OCI-LY1 (cell line): ENCODE measurements at regions not wholly inside any gene's neighbourhood (a gene's known extent, or its start where the extent isn't known, plus 50 kb on each side); places are given as distances from the start of the nearest gene placed in this dataset.

Source experiments
- H2AFZ ChIP-seq: fragments of 200-600 bp; sonication (generic), shearing (Covaris generic); 2 replicates; pipeline ENCODE4 v1.6.0; 2014; ENCODE audit warnings: antibody characterized with exemption, mild to moderate bottlenecking, low read length
- H3F3A ChIP-seq: fragments of 200-600 bp; sonication (generic), shearing (Covaris generic); 2 replicates; pipeline ENCODE4 v1.6.0; 2014; ENCODE audit warnings: mild to moderate bottlenecking, antibody characterized with exemption, low read length, moderate library complexity; ENCODE audit not compliant: insufficient read depth
- H3K27ac ChIP-seq: fragments of 200-600 bp; sonication (generic); 2 replicates; pipeline ENCODE4 v1.5.1; 2014; ENCODE audit warnings: low read length, mixed run types, mild to moderate bottlenecking, low read depth; ENCODE audit not compliant: poor library complexity, severe bottlenecking
- H3K27me3 ChIP-seq: fragments of 200-600 bp; sonication (generic); 2 replicates; pipeline ENCODE4 v1.6.0; 2014; ENCODE audit warnings: antibody characterized with exemption, mild to moderate bottlenecking, low read length, moderate library complexity; ENCODE audit not compliant: insufficient read depth
- H3K36me3 ChIP-seq: fragments of 200-600 bp; sonication (generic); 2 replicates; pipeline ENCODE4 v1.6.1; 2014; ENCODE audit warnings: mild to moderate bottlenecking, antibody characterized with exemption, low read length, moderate library complexity, mixed read lengths; ENCODE audit not compliant: insufficient read depth
- H3K4me1 ChIP-seq: fragments of 200-600 bp; sonication (generic); 2 replicates; pipeline ENCODE4 v1.5.1; 2014; ENCODE audit warnings: mild to moderate bottlenecking, low read length, moderate library complexity; ENCODE audit not compliant: insufficient read depth, severe bottlenecking
- H3K4me2 ChIP-seq: fragments of 200-600 bp; sonication (generic), shearing (Covaris generic); 2 replicates; pipeline ENCODE4 v1.6.1; 2014; ENCODE audit warnings: low read length
- H3K4me3 ChIP-seq: fragments of 200-600 bp; sonication (generic); 2 replicates; pipeline ENCODE4 v1.5.1; 2014; ENCODE audit warnings: low read length, low read depth, mild to moderate bottlenecking, mixed read lengths; ENCODE audit not compliant: poor library complexity, severe bottlenecking
- H3K79me2 ChIP-seq: fragments of 200-600 bp; shearing (Covaris generic); 2 replicates; pipeline ENCODE4 v1.6.1; 2016; ENCODE audit warnings: mixed run types, low read length, mixed read lengths; ENCODE audit not compliant: insufficient read depth
- H3K9ac ChIP-seq: fragments of 200-600 bp; sonication (generic), shearing (Covaris generic); 2 replicates; pipeline ENCODE4 v1.6.1; 2014; ENCODE audit warnings: mild to moderate bottlenecking, low read length, mixed read lengths
- H3K9me2 ChIP-seq: fragments of 200-600 bp; sonication (generic), shearing (Covaris generic); 2 replicates; pipeline ENCODE4 v1.6.1; 2014; ENCODE audit warnings: low read depth, mild to moderate bottlenecking, low read length, mixed read lengths
- H3K9me3 ChIP-seq: fragments of 200-600 bp; shearing (Covaris generic); 2 replicates; pipeline ENCODE4 v1.6.1; 2014; ENCODE audit warnings: low read length, mixed read lengths
- H4K20me1 ChIP-seq: fragments of 200-600 bp; sonication (generic), shearing (Covaris generic); 2 replicates; pipeline ENCODE4 v1.6.0; 2016; ENCODE audit warnings: mild to moderate bottlenecking, low read length; ENCODE audit not compliant: insufficient read depth
- CTCF ChIP-seq: fragments of 200-600 bp; sonication (generic), shearing (Covaris generic); IDR thresholded peaks from 2 replicates; pipeline ENCODE4 v1.5.1; 2017; ENCODE audit warnings: mild to moderate bottlenecking, antibody characterized with exemption, low read length, moderate library complexity, mixed read lengths
- EZH2 ChIP-seq: fragments of 200-600 bp; sonication (generic), shearing (Covaris generic); IDR thresholded peaks from 2 replicates; pipeline ENCODE4 v1.8.0; 2017; ENCODE audit warnings: borderline replicate concordance, mixed run types, mild to moderate bottlenecking, antibody characterized with exemption, low read length, moderate library complexity, mixed read lengths

GRCh38 chr12:77167801-77168200, 102.4 kb upstream of the E2F7 start:
- H3K27ac ChIP-seq, result no peak overlapping the region
- no peak overlapping the region for H3K4me3 ChIP-seq
- H3K9me3 ChIP-seq, result no peaks in the 10 kb centered on the region
- no peaks in the 10 kb centered on the region for H3K36me3 ChIP-seq
- H4K20me1 ChIP-seq, result no peaks in the 10 kb centered on the region
- no peaks in the 10 kb centered on the region for H3K79me2 ChIP-seq
- H3K9me2 ChIP-seq, result no peaks in the 10 kb centered on the region
- no peak overlapping the region for H2AFZ ChIP-seq
- H3K4me1 ChIP-seq, result no peaks in the 10 kb centered on the region
- H3K27me3 ChIP-seq, result no peaks in the 10 kb centered on the region
- no peak for TF ChIP-seq CTCF
- TF ChIP-seq EZH2, result no peak
- no peak overlapping the region for H3K4me2 ChIP-seq
- no peak overlapping the region for H3K9ac ChIP-seq
- no peaks in the 10 kb centered on the region for H3F3A ChIP-seq

- Histone ChIP-seq H3F3A (no peaks in the 10 kb centered on the region), H3K79me2 (no peaks in the 10 kb centered on the region), H3K4me1 (no peaks in the 10 kb centered on the region), H3K9me2 (no peaks in the 10 kb centered on the region), H3K9ac (no peak overlapping the region), H4K20me1 (no peaks in the 10 kb centered on the region), H2AFZ (no peak overlapping the region), H3K27me3 (no peaks in the 10 kb centered on the region), H3K36me3 (no peaks in the 10 kb centered on the region), H3K27ac (no peak overlapping the region), H3K4me2 (no peak overlapping the region), H3K4me3 (no peak overlapping the region), H3K9me3 (no peaks in the 10 kb centered on the region)
- TF ChIP-seq CTCF (no peak), EZH2 (no peak)
These were observed 101.3 kb upstream of the E2F7 start for GRCh38 chr12:77166696-77167095.

- H3K36me3 ChIP-seq, result no peaks in the 10 kb centered on the region
- H3K4me3 ChIP-seq, result no peak overlapping the region
- no peak overlapping the region for H3K9ac ChIP-seq
- H3K27me3 ChIP-seq, result no peaks in the 10 kb centered on the region
- H3K9me2 ChIP-seq, result no peaks in the 10 kb centered on the region
- H3K27ac ChIP-seq, result no peak overlapping the region
- no peaks in the 10 kb centered on the region for H3K9me3 ChIP-seq
- TF ChIP-seq CTCF (no peak), EZH2 (no peak)
- no peaks in the 10 kb centered on the region for H3F3A ChIP-seq
- no peaks in the 10 kb centered on the region for H4K20me1 ChIP-seq
- no peaks in the 10 kb centered on the region for H3K4me1 ChIP-seq
- no peaks in the 10 kb centered on the region for H3K79me2 ChIP-seq
- no peak overlapping the region for H3K4me2 ChIP-seq
- H2AFZ ChIP-seq, result no peak overlapping the region
These were observed 98.0 kb upstream of the E2F7 start for GRCh38 chr12:77163074-77164038.
